GM21381 (cell line): ENCODE measurements at regions not wholly inside any gene's neighbourhood (a gene's known extent, or its start where the extent isn't known, plus 50 kb on each side); places are given as distances from the start of the nearest gene placed in this dataset.

Source experiments
- ATAC-seq: cut with Tn5 transposase; IDR thresholded peaks from one replicate; pipeline ENCODE4 v1.9.1; 2021; ENCODE audit warnings: mild to moderate bottlenecking, moderate library complexity; ENCODE audit not compliant: unreplicated experiment

DNA sequence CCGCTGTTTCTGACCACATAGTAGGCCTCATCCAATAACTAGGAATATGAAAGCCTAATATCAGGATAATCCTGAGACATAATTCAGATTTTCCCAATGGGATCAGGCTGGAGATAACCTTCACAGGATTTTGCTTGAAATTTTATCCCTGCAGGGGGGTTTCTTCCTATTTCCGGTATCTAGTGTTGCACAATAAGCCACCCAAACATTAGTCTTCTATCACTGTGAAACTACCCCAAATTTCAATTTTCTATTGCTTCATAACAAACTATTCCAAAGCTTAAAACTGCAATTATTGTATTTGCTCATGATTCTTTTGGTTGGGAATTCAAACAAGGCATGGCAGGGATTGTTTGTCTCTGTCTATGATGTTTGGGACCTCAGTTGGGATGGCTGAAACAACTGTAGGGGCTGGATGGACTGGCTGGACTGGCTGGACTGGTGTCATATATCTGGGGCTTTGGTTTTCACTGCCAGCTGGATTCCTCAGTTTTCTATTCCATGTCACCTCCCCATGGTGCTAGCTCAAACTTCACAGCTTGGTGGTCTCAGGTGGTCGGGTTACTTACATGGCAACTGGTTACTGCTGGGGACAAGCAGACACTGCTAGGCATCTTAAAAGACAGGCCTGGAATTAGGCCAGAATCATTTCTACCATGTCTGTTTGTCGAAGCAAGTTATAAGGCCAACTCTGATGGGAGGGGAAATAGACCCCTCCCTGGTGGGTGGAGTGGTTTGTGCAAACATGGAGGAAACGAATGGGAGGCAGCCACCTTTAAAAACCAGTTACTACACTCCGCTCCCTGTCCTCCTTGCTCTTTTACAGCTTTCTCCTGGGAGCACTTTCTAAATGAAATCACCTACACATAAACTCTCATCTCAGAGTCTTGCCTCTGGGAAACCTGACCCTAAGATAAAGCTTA is 88.2 kb upstream of the STT3B start:
- no peak for ATAC-seq

DNA sequence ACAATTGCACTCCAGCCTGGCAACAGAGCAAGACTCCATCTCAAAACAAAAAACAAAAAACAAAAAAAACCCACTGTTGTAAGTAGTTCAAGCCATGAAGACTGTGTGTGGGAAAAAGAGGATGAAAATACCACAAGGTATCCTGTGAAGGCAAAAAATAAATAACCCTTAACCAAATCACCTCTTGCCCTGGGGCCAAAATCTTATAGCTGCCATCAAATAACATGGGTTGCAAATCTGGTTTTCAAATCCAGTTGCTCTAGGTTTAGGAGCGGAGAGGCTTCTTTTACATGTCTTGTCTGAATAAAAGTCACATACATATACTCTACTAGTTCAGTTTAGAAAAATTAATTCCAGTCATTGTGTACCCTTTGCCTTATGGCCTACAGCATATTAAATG is 87.0 kb upstream of the STT3B start:
- ATAC-seq = no peak

DNA sequence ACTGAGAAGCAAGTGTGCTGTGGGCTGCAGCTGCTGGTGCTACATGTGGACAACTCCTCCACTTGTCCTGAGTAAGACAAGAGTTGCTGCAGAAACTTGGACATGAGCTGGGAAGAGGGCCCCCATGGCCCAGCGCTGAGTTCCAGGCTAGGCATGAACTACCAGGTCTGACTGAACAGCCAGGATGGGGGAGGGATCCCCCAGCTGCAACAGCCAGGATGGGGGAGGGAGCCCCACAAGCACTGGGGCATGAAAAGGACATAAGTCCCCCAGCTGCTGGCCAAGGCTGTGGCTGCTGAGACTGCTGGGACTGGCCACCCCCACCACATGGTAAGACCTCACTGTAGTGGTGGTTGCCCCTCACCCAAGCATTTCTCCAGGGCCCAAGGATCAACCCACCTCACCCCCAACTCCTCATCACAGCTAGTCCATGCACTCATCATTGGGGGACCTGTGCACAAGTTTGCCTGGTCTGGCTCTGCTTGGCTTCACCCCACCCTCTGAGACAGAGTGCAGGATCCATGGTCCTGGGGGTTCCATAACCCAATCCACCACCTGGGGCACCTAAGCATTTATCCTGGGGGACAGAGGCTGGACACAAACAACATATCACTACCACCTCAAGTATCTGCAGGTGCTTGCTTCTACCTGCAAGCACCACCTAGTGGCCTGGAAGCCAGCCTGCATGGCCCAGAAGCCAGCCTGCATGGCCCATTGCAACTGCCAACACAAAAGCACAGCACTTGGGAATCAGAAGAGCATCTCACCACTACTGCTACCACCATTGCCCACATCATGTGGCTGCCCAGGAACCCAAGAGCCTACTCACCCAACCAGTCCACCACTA is 84.5 kb upstream of the STT3B start:
- ATAC-seq = no peak

DNA sequence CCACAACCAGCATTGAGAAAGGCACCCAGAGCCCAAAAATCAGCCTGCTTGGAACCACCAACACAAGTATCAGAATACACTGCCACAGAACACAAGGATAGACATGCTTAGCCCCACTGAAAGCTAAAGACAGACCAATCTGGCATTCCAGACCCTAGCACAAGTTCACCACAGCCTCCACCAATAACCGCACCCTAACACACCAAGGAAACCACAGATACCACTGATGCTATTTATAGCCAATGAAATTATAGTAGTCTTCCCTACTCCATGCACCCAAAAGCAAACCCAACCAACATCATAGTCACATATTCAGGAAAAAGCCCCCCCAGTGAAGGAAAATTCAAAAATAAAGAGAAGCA is 83.9 kb upstream of the STT3B start:
- ATAC-seq = no peak

DNA sequence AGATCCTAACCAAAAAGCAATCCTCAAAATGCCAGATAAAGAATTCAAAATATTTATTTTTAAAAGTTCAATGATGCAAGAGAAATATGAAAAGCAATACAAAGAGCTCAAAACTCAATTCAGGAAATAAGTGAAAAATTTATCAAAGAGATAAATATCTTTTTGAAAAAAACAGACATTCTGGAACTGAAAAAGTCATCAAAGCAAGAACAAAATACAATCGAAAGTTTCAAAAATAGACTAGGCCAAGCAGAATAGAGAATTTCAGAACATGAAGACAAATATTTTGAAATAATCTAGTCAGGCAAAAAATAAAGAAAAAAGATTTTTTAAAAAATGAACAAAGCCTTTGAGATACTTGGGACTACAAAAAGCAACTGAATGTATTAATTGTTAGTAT is 83.4 kb upstream of the STT3B start:
- ATAC-seq = no peak

DNA sequence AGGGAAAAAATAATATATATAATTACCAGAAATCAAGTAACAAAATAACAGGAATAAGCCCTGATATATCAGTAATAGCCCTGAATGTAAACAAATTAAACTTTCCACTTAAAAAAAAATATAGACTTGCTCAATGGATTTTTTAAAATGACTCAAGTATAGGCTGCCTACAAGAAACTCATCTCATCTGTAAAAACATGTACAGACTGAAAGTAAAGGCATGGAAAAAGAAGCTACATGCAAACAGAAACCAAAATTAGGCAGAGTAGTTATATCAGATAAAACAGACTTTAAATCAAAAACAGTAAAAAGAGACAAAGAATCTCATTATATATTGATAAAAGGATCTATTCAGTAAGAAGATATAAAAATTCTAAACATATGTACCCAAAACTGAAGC is 82.4 kb upstream of the STT3B start:
- ATAC-seq = no peak

DNA sequence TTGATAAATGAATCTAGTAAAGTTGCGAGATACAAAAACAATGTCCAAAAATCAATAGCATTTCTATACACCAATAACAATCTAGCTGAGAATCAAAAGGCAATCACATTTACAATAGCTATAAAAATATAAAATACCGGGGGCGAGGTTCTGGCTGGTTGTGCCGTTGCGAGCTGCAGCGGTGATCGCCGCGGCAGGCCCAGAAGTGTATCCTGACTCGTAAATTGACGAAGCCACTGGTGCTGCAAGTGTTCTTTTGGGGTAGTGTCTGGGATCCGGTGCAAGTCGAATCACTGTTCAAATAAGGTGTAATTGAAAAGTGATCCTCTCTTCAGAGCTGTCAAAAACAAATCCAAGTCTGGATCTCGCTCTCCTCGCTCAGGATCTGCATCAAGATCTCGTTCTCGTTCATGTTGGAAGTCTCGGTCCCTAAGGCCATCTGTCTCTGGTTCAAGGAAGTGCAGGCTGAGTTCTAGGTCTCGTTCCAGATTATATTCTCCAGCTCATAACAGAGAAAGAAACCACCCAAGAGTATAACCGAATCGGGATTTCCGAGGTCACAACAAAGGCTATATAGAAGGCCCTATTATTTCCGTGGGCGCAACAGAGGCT is 80.1 kb upstream of the STT3B start:
- ATAC-seq = no peak

DNA sequence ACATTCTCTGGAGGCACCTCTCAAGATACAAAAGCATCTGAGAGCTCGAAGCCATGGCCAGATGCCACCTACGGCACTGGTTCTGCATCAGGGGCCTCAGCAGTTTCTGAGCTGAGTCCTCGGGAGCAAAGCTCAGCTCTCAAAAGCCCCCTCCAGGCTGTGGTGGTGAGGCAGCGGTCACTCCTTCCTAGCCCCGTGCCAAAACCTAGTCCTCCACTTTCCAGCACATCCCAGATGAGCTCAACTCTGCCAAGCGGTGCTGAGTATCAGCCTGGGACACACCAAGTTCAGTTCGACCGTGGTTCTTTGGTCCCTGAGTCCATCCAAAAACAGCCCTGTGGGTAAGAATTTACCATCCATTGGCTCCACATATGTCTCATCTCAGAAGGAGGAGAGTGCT is 79.3 kb upstream of the STT3B start:
- ATAC-seq = no peak

DNA sequence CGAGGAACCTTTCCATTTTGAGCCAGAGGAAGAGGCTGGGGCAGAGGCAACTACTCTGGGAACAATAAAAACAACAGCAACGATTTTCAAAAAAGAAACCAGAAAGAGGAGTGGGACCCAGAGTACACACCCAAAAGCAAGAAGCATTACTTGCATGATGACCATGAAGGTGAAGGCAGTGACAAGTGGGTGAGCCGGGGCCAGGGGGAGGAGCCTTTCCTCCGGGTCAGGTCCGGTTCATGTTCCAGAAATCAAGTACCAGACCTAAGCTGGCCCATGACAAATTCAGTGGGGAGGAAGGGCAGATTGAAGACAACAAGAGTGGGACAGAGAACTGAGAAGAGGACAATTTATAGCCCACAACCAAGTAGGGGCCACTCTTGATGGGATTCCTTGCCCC is 77.2 kb upstream of the STT3B start:
- no peak for ATAC-seq

DNA sequence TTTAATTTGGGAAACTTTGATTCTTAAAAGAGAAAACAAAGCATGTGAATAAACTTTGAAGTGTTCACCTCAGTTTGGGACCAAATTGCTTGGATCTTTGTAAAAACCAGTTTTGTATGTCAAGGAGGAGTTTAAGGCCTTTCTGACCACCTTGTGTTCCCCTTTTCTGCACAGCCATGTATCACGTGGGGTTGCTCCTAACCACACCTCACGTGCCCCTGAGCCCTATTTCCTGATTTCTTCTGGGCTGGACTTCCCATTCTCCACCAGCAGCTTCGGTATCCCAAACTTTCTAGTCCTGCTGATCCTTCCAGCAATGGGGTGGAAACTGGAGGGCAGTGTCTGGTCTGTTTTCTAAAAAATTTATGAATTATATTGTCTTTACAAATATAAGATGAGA is 76.4 kb upstream of the STT3B start:
- no peak for ATAC-seq

DNA sequence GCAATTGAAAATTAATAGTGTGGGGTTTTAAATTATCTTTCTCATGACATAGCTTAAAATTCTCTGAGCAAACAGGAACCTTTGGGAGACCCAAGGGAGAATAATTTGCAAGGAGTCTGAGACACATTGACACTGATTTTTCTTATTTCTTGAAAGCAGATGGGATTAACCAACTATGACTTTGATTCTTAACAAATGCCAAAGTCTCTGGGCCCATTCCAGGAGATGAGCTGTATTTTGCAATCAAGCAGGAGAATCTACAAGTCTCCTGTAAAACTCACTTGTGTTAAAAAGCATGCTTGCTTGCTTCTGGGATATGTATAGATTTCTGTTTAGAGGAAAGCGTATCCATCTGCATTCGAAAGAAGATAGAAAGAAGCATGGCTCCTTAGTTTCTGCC is 71.3 kb upstream of the STT3B start:
- ATAC-seq = no peak

DNA sequence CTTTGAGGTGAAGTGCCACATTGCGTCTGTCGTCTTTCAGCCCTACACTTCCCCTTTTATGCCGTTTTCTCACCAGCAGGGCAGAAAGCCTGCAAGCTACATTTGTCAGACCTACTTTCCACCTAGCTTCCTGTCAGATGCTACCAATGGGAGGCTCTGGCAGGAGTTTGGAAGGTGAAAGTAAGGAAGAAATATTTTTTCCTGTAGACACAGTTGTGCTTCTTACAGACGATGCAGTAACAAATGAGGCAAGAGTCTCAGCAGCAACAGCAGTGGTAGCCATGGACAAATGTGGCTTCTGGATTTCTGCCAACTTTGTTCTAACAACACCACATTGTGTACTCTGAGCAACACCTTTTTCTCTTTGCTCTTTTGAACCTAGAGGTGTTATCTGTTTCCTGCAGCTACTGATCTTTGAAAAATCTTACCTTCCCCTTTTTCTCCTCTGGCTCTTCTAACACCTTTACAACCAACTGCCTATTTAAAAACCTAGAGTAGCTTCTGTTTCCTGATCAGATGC is 70.6 kb upstream of the STT3B start:
- peak; percentile 83 for ATAC-seq

DNA sequence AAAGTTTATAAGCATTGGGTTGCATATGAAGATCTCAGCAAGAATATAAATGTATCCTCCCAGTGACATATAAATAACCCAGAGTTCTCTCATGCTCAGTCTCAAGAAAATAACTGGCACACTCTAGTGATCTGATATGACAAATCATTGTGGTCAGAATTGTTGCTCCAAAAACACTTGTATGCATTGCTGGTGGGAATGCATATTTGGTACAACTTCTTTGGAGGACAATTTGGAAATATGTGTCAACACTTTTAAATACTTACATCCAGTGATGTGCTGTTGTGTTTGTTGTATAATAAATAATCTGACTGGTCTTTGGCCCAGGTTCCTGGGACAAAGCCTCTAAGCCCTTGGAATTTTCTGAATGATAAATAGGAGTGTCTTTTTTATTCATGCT is 66.7 kb upstream of the STT3B start:
- no peak for ATAC-seq

DNA sequence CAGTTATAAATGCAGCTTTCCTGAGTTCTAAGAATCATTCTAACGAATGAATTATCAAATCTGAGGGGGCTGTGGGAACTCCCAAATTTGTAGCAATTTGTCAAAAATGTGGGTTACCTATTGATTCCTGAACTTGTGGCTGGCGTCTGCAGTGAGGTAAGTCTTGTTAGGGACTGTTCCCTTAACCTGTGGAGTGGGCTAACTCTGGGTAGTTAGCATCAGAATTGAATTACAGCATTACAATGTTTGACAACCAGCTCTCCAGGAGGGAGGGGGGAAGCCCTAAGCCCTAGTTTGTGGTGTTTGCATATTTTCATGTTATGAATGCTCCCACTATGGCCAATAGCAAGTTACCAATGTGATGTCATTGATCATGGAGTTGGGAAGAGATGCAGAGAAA is 65.9 kb upstream of the STT3B start:
- no peak for ATAC-seq

DNA sequence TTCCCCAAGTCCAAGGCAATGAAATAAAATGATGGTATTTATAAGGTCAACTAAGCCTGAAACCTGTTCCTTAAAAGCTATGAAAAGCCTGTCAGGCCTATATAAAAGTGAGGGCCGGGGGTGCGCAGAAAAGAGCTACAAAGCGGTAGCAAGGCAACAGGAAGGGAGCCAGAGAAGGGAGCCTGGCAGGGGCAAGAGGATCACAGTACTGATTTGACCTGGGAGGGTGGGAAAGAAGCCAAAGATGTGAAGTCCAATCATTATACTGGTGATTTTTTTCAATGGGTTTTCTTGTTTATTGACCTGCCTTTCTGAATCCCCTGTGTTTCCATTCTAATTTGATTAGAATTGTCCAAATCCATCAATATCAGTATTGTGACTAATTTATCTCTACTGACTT is 64.3 kb upstream of the STT3B start:
- no peak for ATAC-seq

DNA sequence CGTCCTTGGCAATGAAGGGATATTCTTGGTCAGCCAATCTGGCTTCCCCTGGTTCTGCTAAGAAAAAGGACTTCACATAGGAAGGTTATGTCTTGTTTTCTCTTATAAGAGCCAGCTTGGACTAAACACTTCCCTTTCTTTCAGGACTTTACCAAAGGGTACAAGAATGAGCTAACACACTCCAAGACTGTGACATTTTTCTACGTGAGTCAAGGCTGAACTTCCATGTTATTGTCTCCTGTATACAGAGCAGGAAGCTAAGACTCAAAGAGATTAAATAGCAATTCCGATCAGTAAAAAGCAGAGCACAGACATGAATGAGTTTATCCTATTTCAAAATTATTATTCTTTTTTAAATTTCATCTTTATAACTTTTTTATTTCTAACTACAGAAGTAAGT is 63.3 kb upstream of the STT3B start:
- no peak for ATAC-seq

DNA sequence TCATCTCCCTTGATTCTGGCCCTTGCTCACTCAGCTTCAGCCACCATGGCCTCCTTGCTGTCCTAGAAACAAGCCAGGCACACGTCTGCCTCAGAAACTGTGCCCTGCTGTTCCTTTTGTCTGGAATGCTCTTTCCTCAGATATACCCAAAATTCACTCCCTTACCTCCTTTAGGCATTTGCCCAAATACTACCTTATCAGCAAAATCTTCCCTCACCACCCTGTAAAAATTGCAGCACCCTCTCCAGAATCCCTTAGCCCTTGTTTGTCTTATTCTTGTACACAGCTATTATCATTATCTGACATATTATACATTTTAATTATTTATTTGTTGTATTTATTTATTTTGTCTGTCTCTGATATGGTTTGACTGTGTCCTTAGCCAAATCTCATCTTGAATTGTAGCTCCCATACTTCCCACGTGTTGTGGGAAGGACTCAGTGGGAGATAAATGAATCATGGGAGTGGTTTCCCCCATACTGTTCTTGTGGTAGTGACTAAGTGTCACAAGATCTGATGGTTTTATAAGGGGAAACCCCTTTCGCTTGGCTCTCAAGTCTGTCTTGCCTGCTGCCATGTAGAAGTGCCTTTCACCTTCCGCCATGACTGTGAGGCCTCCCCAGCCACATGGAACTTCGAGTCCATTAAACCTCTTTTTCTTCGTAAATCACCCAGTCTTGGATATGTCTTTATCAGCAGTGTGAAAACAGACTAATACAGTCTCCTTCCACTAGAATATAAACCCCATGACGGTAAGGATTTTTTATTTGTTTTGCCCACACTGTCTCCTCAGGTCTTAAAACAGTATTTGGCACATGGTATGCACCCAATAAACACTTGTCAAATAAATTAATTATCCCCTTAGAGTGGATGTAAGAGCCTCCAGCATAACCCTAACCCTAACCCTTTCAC is 60.0 kb upstream of the STT3B start:
- no peak for ATAC-seq

DNA sequence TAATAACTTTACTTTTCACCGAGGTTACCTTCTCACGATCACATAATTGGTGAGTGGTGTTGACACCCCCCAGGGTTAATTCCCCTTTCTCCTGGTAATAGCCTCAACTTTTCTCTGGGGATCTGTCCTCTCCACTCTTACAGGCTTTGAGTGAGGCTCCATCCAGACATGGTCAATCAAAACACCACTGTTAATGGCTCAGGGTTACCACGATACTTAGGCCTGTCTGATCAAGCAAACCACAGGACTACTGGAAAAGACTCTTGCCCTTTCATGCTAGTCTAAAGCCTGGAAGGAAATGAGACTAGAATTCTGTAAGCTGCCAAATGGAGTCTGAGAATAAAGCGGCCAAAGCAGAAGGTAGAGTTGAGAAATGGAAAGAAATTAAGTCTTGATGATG is 56.5 kb upstream of the STT3B start:
- no peak for ATAC-seq

DNA sequence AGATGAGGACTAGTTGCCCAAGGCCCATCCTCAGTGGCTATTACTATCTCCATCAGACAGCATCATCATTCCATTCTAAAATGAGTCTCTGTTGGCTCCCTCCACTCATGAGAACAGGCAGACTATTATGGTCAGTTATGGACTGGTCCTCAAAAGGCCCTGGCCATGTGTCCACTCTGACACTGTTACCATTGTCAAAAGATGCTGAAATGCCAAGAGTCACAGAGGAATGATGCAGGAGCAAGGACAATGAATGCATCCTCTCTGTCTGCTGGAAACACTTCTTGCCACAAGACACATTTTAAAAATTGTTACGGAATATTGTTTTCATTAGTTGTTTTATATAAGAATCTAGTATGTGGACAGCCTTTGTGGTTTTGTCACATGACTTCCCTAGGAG is 53.3 kb upstream of the STT3B start:
- ATAC-seq = no peak

DNA sequence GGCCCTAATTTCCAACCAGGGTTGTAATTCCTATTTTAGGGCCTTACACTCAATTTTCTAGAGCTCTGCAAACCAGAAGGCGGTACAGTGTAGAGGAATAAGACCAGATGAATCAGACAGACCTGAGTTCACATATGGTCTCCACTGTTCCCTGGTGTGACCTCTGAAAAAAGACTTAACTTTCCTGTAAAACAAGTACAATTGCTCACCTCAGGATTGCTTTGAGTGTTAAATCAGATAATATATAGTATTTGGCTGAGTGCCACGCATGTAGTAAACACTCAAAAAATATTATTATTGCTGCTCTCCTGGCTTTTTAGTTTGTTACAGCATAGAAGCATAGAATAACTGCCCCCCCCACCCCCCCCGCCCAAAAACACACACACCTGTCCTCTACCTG is 51.0 kb upstream of the STT3B start:
- no peak for ATAC-seq
